HepG2 (cell line): ENCODE measurements at regions not wholly inside any gene's neighbourhood (a gene's known extent, or its start where the extent isn't known, plus 50 kb on each side); places are given as distances from the start of the nearest gene placed in this dataset.

ENCODE experiments used
- ARID2 ChIP-seq: sonication (generic); formaldehyde crosslinking; IDR thresholded peaks from 2 replicates; pipeline ENCODE4 v1.8.1; 2022; ENCODE audit warnings: mild to moderate bottlenecking, missing genetic modification reagents, borderline replicate concordance
- ATF3 ChIP-seq: sonication (generic); formaldehyde crosslinking; IDR thresholded peaks from 2 replicates; pipeline ENCODE4 v1.4.0; 2020; ENCODE audit warnings: missing genetic modification reagents
- CTCF ChIP-seq: sonication (generic); formaldehyde crosslinking; IDR thresholded peaks from 2 replicates; pipeline ENCODE4 v1.5.0; 2020; ENCODE audit warnings: mild to moderate bottlenecking, missing genetic modification reagents, moderate library complexity
- KDM3A ChIP-seq: IDR thresholded peaks from 2 replicates; pipeline ENCODE4 v1.6.1; 2018; ENCODE audit warnings: low read depth, missing compliant biosample characterization
- TAF1 ChIP-seq: sonication (generic); formaldehyde crosslinking; IDR thresholded peaks from 2 replicates; pipeline ENCODE4 v1.4.0; 2020; ENCODE audit warnings: missing genetic modification reagents
- XBP1 ChIP-seq: sonication (generic); formaldehyde crosslinking; IDR thresholded peaks from 2 replicates; pipeline ENCODE4 v1.5.0; 2020; ENCODE audit warnings: missing genetic modification reagents
- ZNF232 ChIP-seq: sonication (generic); formaldehyde crosslinking; IDR thresholded peaks from 2 replicates; pipeline ENCODE4 v1.4.0; 2020; ENCODE audit warnings: missing genetic modification reagents, borderline replicate concordance

GRCh38 chr3:40999682-41000081 is 199.6 kb upstream of the CTNNB1 start:
- TF ChIP-seq ARID2 (CRISPR knock-in tag), result no peak
- TF ChIP-seq ATF3 (CRISPR knock-in tag), result no peak
- no peak for TF ChIP-seq XBP1 (CRISPR knock-in tag)
- no peak for TF ChIP-seq CTCF (CRISPR knock-in tag)
- no peak for TF ChIP-seq TAF1 (CRISPR knock-in tag)
- no peak for TF ChIP-seq KDM3A (CRISPR knock-in tag)
- TF ChIP-seq ZNF232, result no peak
